WERI-Rb-1 (cell line): ENCODE measurements at regions not wholly inside any gene's neighbourhood (a gene's known extent, or its start where the extent isn't known, plus 50 kb on each side); places are given as distances from the start of the nearest gene placed in this dataset.

ENCODE experiments used
- DNase-seq: peaks from one replicate; pipeline ENCODE4 v3.0.0-alpha.2; 2020
- H3K27ac ChIP-seq: fragments of 250-450 bp; sonication (Bioruptor Pico); 2 replicates; pipeline ENCODE4 v1.5.1; 2020; ENCODE audit warnings: mild to moderate bottlenecking, moderate library complexity
- H3K27me3 ChIP-seq: fragments of 250-450 bp; sonication (Bioruptor Pico); 2 replicates; pipeline ENCODE4 v1.5.1; 2021; ENCODE audit warnings: mild to moderate bottlenecking, low read depth, moderate library complexity; ENCODE audit not compliant: insufficient read depth, severe bottlenecking
- H3K36me3 ChIP-seq: fragments of 250-450 bp; sonication (Bioruptor Pico); 2 replicates; pipeline ENCODE4 v1.5.1; 2020; ENCODE audit warnings: mild to moderate bottlenecking, moderate library complexity
- H3K4me3 ChIP-seq: 2 replicates; pipeline ENCODE4 v1.5.1; 2011; ENCODE audit warnings: low read depth, mild to moderate bottlenecking, control low read depth, low read length
- H3K9me3 ChIP-seq: fragments of 250-450 bp; sonication (Bioruptor Pico); 2 replicates; pipeline ENCODE4 v1.5.1; 2021; ENCODE audit warnings: mild to moderate bottlenecking, moderate library complexity; ENCODE audit not compliant: severe bottlenecking
- TF ChIP-seq, protein P1 (sequence below): IDR thresholded peaks from 2 replicates; pipeline ENCODE4 v1.5.1; 2011; ENCODE audit warnings: low read depth, mild to moderate bottlenecking, control low read depth, inconsistent platforms, low read length

DNA sequence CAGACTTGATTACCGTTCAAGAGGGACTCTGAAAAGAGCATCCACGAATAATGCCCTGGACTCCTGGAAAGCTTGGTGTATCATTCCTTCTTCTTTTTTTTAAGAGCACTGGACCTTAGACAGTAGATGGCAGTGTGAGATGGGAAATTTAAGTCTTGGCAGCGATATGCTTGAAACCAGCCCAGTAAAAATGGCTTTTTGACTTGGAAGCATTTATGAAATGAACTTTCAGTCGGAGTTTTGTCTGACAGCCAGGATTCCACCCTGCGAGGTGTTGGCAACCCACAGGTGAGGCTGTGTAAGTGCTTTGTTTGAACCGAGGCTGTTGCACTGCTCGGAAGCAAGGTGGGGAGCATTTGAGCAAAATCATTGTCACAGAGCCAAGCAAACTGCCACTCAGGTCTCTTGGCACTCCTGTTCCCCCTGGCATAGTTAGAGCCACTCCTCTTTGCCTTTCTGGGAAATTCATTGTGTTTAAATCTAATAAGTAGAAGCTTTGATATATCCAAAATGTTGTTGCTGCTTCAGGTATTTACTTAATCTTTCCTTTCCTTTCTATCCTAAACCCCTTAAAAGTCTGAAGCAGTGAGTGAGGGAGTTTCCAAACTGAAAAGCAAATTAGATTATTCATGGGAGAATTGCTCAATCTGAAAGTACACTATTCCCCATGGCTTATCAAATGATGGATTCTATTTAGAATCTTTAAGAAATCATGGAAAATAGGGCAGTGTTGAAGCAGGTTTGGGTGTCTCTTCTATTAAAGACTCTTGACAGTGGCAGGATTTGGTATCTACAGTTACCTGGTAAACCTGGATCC, 272.8 kb upstream of the SLC35B3 start:
- H3K27ac ChIP-seq: no peak overlapping the region
- no peaks in the 10 kb centered on the region for H3K36me3 ChIP-seq
- DNase-seq: peak; percentile 18
- TF ChIP-seq, protein P1, sequence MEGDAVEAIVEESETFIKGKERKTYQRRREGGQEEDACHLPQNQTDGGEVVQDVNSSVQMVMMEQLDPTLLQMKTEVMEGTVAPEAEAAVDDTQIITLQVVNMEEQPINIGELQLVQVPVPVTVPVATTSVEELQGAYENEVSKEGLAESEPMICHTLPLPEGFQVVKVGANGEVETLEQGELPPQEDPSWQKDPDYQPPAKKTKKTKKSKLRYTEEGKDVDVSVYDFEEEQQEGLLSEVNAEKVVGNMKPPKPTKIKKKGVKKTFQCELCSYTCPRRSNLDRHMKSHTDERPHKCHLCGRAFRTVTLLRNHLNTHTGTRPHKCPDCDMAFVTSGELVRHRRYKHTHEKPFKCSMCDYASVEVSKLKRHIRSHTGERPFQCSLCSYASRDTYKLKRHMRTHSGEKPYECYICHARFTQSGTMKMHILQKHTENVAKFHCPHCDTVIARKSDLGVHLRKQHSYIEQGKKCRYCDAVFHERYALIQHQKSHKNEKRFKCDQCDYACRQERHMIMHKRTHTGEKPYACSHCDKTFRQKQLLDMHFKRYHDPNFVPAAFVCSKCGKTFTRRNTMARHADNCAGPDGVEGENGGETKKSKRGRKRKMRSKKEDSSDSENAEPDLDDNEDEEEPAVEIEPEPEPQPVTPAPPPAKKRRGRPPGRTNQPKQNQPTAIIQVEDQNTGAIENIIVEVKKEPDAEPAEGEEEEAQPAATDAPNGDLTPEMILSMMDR: peak; percentile 63
- H3K27me3 ChIP-seq: peaks cover 6% of the 10 kb centered on the region
- H3K9me3 ChIP-seq: no peaks in the 10 kb centered on the region
- H3K4me3 ChIP-seq: no peak overlapping the region

DNA sequence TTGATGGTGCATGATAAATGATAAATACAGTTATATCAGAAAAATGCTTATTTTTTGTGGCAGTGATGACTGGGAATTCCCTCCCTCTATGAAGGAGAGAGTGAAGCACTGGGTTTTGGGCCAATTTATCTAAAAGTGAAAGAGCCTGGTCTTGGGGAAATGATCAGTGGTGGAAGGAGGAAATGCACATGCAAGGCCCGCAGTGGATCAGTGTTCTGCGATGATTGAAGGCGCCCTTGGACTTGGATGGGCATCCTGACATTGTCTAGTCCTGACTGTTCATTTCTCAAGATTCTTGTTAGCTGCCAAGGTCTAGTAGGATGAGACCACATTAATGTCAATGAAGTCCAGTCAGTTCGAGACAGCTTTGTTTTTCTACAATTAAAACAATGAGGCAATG, 272.0 kb upstream of the SLC35B3 start:
- no peak for DNase-seq
- H3K9me3 ChIP-seq: no peaks in the 10 kb centered on the region
- no peak overlapping the region for H3K4me3 ChIP-seq

DNA sequence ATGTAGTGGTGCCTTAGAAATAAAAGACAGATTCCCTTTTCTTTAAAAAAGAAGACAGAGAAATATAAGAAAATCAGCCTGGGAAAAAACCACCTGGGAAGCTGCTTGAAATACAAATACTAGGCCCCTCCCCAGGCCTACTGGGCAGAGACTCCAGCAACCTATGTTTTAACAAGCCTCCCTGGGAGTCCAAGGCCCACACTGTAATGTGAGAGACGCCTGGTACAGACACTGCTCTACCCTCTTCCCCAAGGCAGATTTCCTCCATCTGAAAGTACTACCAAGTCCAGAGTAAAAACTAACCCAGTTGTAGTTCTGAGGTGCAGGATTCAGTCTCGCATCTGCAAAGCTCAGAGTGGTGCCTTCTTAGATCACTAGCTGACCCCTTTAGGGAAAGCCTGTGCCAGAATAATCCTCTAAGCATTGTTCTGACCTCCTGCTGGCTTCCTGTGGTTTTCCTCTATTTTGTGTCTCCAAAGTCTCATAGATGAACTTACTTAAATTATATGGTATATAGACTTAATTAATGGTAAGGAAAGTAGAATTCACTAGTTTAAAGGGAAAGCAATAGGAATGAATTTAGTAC, 270.2 kb upstream of the SLC35B3 start:
- Histone ChIP-seq H3K27ac (no peak overlapping the region), H3K9me3 (no peaks in the 10 kb centered on the region), H3K36me3 (no peaks in the 10 kb centered on the region), H3K4me3 (no peak overlapping the region), H3K27me3 (peaks cover 6% of the 10 kb centered on the region)
- no peak for DNase-seq
- TF ChIP-seq, protein P1: no peak

More for the DNA sequence above, 272.0 kb upstream of the SLC35B3 start:
- TF ChIP-seq, protein P1: no peak
- Histone ChIP-seq H3K27ac (no peak overlapping the region), H3K36me3 (no peaks in the 10 kb centered on the region), H3K27me3 (peaks cover 6% of the 10 kb centered on the region)

DNA sequence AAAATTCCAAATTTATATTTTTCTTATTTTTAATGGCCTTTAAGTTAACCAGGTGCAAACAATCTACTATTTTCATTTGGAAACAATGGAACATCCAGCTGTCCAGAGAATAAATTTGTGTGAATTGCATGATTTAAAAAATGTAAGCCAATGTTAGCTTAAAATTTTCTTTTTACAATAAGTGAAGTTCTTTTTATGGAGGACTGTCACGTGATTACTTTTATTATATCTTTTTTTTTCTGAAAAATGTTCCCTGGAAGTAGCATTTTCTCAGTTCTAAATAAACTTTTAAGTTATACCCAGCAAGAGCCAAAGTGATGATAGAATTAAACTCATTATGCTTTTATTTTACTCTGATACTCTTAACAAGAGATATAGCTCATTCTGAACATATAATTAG, 267.7 kb upstream of the SLC35B3 start:
- DNase-seq: no peak
- Histone ChIP-seq H3K27me3 (peaks cover under 1% of the 10 kb centered on the region), H3K36me3 (no peaks in the 10 kb centered on the region), H3K27ac (no peak overlapping the region), H3K4me3 (no peak overlapping the region), H3K9me3 (no peaks in the 10 kb centered on the region)
- TF ChIP-seq, protein P1: no peak

DNA sequence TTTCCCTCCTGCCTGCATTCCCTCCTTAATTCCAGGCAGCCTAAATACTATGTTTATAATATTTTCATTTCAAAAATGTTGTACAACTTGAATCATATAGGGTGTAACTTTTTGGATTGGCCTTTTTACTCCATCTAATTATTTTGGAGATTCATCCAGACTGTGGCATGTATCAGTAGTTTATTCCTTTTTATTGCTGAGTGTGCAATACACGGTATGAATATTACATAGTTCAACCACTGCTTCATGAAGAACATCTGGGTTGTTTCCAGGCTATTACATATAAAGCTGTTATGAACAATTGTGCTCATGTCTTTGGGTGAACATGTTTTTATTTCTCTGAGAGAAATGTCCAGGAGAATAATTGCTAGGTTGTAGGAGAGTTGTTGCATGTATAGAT, 253.5 kb upstream of the SLC35B3 start:
- peaks cover 5% of the 10 kb centered on the region for H3K9me3 ChIP-seq
- no peak overlapping the region for H3K27ac ChIP-seq
- peaks cover 3% of the 10 kb centered on the region for H3K27me3 ChIP-seq
- TF ChIP-seq, protein P1: no peak
- H3K36me3 ChIP-seq: no peaks in the 10 kb centered on the region
- no peak for DNase-seq
- H3K4me3 ChIP-seq: no peak overlapping the region
